ENCODE measurements at regions not wholly inside any gene's neighbourhood (a gene's known extent, or its start where the extent isn't known, plus 50 kb on each side); places are given as distances from the start of the nearest gene placed in this dataset.

GRCh38 chr18:72412927-72413326 is 131.2 kb downstream of the CBLN2 start:
- FAIRE-seq (no peak), DNase-seq (ENCODE audit: low read depth) (no peak)
- no peak overlapping the region for H3K4me3 ChIP-seq (ENCODE audit: low read depth, low read length)
- TF ChIP-seq CTCF (IDR thresholded peaks at IDR 0.05; ENCODE audit: insufficient read depth, low read length, severe bottlenecking): no peak
- no peaks in the 10 kb centered on the region for H3K36me3 ChIP-seq (ENCODE audit: control insufficient read depth, insufficient read depth, low read length)
- no peaks in the 10 kb centered on the region for H3K27me3 ChIP-seq (ENCODE audit: control insufficient read depth, insufficient read depth, low read length)

DNA sequence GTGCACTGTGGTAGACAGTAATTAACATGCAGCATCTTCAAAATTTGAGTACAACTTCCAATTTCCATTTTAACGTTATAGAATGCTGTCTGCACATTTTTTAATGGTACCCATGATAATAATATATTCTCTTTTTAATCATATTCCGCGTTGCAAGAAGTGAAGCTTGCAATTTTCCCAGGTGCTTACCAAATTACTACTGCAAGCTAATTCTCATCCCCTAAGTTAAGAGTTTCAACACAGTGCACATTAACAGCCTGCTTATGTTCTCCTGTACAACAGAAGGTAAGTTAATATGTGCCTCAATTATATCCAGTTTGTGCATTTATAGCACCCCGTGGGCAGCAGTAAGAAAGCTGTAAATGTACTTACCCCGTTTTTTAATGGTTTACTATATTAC is 132.9 kb downstream of the CBLN2 start:
- no peak for DNase-seq (ENCODE audit: low read depth)
- no peaks in the 10 kb centered on the region for H3K27me3 ChIP-seq (ENCODE audit: control insufficient read depth, insufficient read depth, low read length)
- no peak overlapping the region for H3K4me3 ChIP-seq (ENCODE audit: low read depth, low read length)
- no peaks in the 10 kb centered on the region for H3K36me3 ChIP-seq (ENCODE audit: control insufficient read depth, insufficient read depth, low read length)
- no peak for TF ChIP-seq CTCF (IDR thresholded peaks at IDR 0.05; ENCODE audit: insufficient read depth, low read length, severe bottlenecking)
- no peak for FAIRE-seq

DNA sequence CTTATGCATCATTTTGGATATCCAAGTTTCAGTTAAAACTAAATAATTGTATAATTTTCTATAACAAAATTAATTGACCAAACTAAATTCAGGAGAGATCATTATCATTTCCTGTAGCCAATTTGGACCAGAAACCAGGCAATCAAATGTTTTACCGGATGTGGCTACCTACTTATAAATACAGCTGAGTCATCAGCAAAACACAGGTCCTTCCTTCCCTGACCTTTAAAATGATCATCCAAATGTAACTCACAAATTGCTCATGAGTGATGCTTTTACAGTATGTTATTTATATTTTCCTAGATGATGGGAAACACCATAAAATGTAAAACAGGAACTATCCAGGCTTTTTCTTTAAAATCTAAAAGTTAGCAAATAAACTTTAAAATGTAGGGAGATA is 133.7 kb downstream of the CBLN2 start:
- no peak for TF ChIP-seq CTCF (IDR thresholded peaks at IDR 0.05; ENCODE audit: insufficient read depth, low read length, severe bottlenecking)

GRCh38 chr18:72409903-72410302 is 134.2 kb downstream of the CBLN2 start:
- Histone ChIP-seq H3K4me3 (ENCODE audit: low read depth, low read length) (no peak overlapping the region), H3K36me3 (ENCODE audit: control insufficient read depth, insufficient read depth, low read length) (no peaks in the 10 kb centered on the region), H3K27me3 (ENCODE audit: control insufficient read depth, insufficient read depth, low read length) (no peaks in the 10 kb centered on the region)
- no peak for TF ChIP-seq CTCF (IDR thresholded peaks at IDR 0.05; ENCODE audit: insufficient read depth, low read length, severe bottlenecking)
- DNase-seq (ENCODE audit: low read depth) (no peak), FAIRE-seq (no peak)

More for the DNA sequence above, 133.7 kb downstream of the CBLN2 start:
- no peak overlapping the region for H3K4me3 ChIP-seq (ENCODE audit: low read depth, low read length)
- DNase-seq (ENCODE audit: low read depth) (no peak), FAIRE-seq (no peak)
- H3K27me3 ChIP-seq (ENCODE audit: control insufficient read depth, insufficient read depth, low read length): no peaks in the 10 kb centered on the region
- no peaks in the 10 kb centered on the region for H3K36me3 ChIP-seq (ENCODE audit: control insufficient read depth, insufficient read depth, low read length)

DNA sequence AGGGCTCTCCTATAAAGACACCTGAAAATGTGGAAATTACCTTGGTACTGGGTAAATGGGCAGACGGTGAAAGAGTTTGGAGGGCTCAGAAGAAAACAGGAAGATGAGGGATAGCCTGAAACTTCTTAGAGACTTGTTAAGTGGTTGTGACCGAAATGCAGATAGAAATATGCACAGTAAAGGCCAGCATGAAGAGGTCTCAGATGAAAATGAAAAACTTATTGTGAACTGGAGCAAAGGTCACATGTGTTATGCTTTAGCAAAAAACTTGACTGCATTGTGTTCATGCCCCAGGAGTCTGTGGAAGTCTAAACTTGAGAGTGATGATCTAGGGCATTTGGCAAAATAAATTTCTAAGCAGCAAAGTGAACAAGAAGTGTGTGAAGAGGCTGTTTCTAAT is 137.1 kb downstream of the CBLN2 start:
- peak; percentile 79 for FAIRE-seq
- no peak for DNase-seq (ENCODE audit: low read depth)
- H3K27me3 ChIP-seq (ENCODE audit: control insufficient read depth, insufficient read depth, low read length): no peaks in the 10 kb centered on the region
- TF ChIP-seq CTCF (IDR thresholded peaks at IDR 0.05; ENCODE audit: insufficient read depth, low read length, severe bottlenecking): no peak
- no peaks in the 10 kb centered on the region for H3K36me3 ChIP-seq (ENCODE audit: control insufficient read depth, insufficient read depth, low read length)
- H3K4me3 ChIP-seq (ENCODE audit: low read depth, low read length): no peak overlapping the region

DNA sequence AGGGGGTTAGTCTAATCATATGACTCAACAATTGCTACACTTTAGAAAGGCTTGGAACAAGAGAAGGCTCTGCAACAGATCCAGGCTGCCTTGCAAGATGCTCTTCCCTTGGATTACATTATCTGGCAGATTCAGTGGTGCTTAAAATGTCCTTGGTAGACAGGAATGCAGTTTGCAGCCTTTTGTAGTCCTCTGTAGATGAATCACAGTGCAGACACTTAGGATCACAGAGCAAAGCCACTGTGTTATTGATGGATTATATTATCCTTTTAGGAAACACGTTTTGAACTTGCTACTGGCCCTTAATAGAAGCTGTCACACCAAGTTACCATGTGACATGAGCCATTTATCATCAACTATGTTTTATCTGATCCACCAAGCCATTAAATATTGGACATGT is 152.2 kb downstream of the CBLN2 start:
- no peak for FAIRE-seq
- no peak for TF ChIP-seq CTCF (IDR thresholded peaks at IDR 0.05; ENCODE audit: insufficient read depth, low read length, severe bottlenecking)
- DNase-seq (ENCODE audit: low read depth): no peak
- Histone ChIP-seq H3K36me3 (ENCODE audit: control insufficient read depth, insufficient read depth, low read length) (no peaks in the 10 kb centered on the region), H3K27me3 (ENCODE audit: control insufficient read depth, insufficient read depth, low read length) (no peaks in the 10 kb centered on the region), H3K4me3 (ENCODE audit: low read depth, low read length) (no peak overlapping the region)
